ENCODE measurements at regions not wholly inside any gene's neighbourhood (a gene's known extent, or its start where the extent isn't known, plus 50 kb on each side); places are given as distances from the start of the nearest gene placed in this dataset.

DNA sequence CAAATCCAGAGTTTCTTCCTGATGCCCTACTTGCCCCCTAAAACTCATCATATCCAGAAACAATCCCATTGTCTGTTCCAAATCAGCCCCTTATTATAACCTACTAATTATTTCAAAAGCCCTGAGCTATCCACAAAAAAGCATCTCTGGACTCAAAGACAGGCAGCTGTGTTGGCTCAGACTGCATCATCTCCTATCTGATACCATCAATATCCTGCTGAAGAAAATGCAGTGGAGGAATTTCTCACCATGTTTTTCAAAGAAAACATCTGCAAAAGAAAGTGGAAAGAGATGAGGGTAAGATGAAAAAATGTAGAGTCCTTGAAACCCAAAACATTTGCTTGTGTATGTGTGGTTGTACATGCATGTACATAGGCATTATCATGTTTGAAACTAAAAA is 153.0 kb upstream of the DEFB112 start:
- TF ChIP-seq POLR2A (IDR thresholded peaks at IDR 0.05; ENCODE audit: low read depth) (no peak), POLR2AphosphoS5 (IDR thresholded peaks at IDR 0.05) (no peak), EP300 (IDR thresholded peaks at IDR 0.05) (no peak), CTCF (IDR thresholded peaks at IDR 0.05) (no peak)
- Histone ChIP-seq H3K27me3 (no peaks in the 10 kb centered on the region), H3K4me1 (no peaks in the 10 kb centered on the region), H3K36me3 (no peaks in the 10 kb centered on the region), H3K27ac (replicated peaks in 1 of 4) (no peak overlapping the region), H3K4me3 (no peak overlapping the region), H3K9me3 (no peaks in the 10 kb centered on the region)
- intact Hi-C loops (cut with DNase I): no loop called here
- DNase-seq (ENCODE audit: extremely low spot score): no peak

DNA sequence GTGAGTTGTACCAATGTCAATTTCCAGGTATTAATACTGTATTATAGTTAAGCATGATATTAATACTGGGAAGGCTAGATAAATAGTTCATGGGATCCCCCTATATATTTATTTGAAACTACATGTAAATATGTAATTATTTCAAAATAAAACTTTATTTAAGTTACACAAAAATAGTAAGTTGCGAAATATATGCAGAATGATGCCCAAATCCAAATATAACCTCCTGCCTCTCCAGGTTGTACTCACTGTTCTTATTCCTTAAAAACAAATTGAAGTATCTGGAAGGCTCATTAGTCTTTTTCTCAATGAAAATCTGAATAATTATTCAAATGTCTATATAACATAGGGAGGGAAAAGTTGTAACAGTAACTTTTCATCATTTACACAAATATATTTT is 161.9 kb upstream of the DEFB112 start:
- no peak overlapping the region for H3K27ac ChIP-seq (replicated peaks in 1 of 4)
- H3K27me3 ChIP-seq: no peaks in the 10 kb centered on the region
- H3K9me3 ChIP-seq: no peaks in the 10 kb centered on the region
- H3K36me3 ChIP-seq: no peaks in the 10 kb centered on the region
- no peaks in the 10 kb centered on the region for H3K4me1 ChIP-seq
- intact Hi-C loops (cut with DNase I): no loop called here
- no peak overlapping the region for H3K4me3 ChIP-seq
- WGBS: 90% methylated on average over 1 of the region's 1 CpG
- DNase-seq (ENCODE audit: extremely low spot score): no peak
- TF ChIP-seq EP300 (IDR thresholded peaks at IDR 0.05) (no peak), POLR2AphosphoS5 (IDR thresholded peaks at IDR 0.05) (no peak), CTCF (IDR thresholded peaks at IDR 0.05) (no peak), POLR2A (IDR thresholded peaks at IDR 0.05; ENCODE audit: low read depth) (no peak)

DNA sequence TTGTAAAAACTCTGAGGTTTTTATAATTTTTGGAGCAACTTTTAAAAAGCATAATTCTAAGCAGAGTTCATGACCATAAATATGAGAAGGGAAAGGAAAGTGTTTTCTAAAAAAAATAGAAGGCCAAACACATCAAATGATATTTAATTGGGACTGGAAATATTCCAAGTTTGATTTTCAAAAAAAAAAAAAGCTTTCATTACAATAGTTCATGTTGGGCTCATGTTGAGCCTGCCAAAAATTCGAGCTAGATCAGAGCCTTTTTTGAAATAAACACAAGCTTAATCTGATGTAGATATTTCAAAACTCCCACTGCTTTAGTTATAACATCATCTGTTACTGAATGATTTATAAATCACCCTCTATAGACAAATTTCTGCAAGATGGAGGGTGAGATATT is 163.4 kb upstream of the DEFB112 start:
- TF ChIP-seq POLR2AphosphoS5 (IDR thresholded peaks at IDR 0.05) (no peak), POLR2A (IDR thresholded peaks at IDR 0.05; ENCODE audit: low read depth) (no peak), EP300 (IDR thresholded peaks at IDR 0.05) (no peak), CTCF (IDR thresholded peaks at IDR 0.05) (no peak)
- intact Hi-C loops (cut with DNase I): no loop called here
- H3K9me3 ChIP-seq: no peaks in the 10 kb centered on the region
- WGBS: 3% methylated on average over 1 of the region's 1 CpG
- H3K4me3 ChIP-seq: no peak overlapping the region
- H3K36me3 ChIP-seq: no peaks in the 10 kb centered on the region
- DNase-seq (ENCODE audit: extremely low spot score): no peak
- no peaks in the 10 kb centered on the region for H3K27me3 ChIP-seq
- H3K27ac ChIP-seq (replicated peaks in 1 of 4): no peak overlapping the region
- no peaks in the 10 kb centered on the region for H3K4me1 ChIP-seq

DNA sequence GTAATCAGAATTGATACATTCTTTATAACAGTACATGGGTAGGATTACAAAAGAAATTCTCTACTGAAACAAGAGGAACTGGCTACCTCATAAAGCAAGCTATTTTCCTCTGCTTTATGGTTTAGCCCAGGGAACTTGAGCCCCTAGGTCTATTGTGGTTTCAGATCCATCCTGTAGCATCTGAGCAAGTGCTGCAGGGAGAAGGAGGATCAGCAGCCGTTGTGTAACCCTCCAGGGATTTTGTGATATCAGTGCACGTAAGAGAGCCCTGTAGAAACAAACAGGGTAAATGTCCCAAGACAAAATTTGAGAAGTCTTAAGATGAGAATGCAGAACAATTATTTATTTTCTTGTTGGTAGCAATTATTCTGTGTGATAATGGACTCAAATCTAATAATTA is 165.2 kb upstream of the DEFB112 start:
- TF ChIP-seq EP300 (IDR thresholded peaks at IDR 0.05) (no peak), CTCF (IDR thresholded peaks at IDR 0.05) (no peak), POLR2A (IDR thresholded peaks at IDR 0.05; ENCODE audit: low read depth) (no peak), POLR2AphosphoS5 (IDR thresholded peaks at IDR 0.05) (no peak)

GRCh38 chr6:50217841-50218240 is 168.1 kb upstream of the DEFB112 start:
- DNase-seq (ENCODE audit: extremely low spot score): no peak
- Histone ChIP-seq H3K27ac (replicated peaks in 1 of 4) (no peak overlapping the region), H3K4me3 (no peak overlapping the region), H3K27me3 (no peaks in the 10 kb centered on the region), H3K9me3 (no peaks in the 10 kb centered on the region), H3K36me3 (no peaks in the 10 kb centered on the region), H3K4me1 (no peaks in the 10 kb centered on the region)
- 85% methylated on average over 3 of the region's 3 CpGs for WGBS
- intact Hi-C loops (cut with DNase I): no loop called here
- TF ChIP-seq POLR2AphosphoS5 (IDR thresholded peaks at IDR 0.05): no peak
- no peak for TF ChIP-seq CTCF (IDR thresholded peaks at IDR 0.05)
- no peak for TF ChIP-seq POLR2A (IDR thresholded peaks at IDR 0.05; ENCODE audit: low read depth)

More for the DNA sequence above, 165.2 kb upstream of the DEFB112 start:
- Histone ChIP-seq H3K9me3 (no peaks in the 10 kb centered on the region), H3K27ac (replicated peaks in 1 of 4) (no peak overlapping the region), H3K4me3 (no peak overlapping the region), H3K4me1 (no peaks in the 10 kb centered on the region), H3K36me3 (no peaks in the 10 kb centered on the region), H3K27me3 (no peaks in the 10 kb centered on the region)
- no peak for DNase-seq (ENCODE audit: extremely low spot score)
- intact Hi-C loops (cut with DNase I): no loop called here
- WGBS: 67% methylated on average over 2 of the region's 2 CpGs
